Occipital lobe (tissue), 1 donor: ENCODE measurements at regions not wholly inside any gene's neighbourhood (a gene's known extent, or its start where the extent isn't known, plus 50 kb on each side); places are given as distances from the start of the nearest gene placed in this dataset.

Experiments
- DNase-seq: peaks from one replicate; lab custom pipeline; 2025; lab: John Stamatoyannopoulos, UW

DNA sequence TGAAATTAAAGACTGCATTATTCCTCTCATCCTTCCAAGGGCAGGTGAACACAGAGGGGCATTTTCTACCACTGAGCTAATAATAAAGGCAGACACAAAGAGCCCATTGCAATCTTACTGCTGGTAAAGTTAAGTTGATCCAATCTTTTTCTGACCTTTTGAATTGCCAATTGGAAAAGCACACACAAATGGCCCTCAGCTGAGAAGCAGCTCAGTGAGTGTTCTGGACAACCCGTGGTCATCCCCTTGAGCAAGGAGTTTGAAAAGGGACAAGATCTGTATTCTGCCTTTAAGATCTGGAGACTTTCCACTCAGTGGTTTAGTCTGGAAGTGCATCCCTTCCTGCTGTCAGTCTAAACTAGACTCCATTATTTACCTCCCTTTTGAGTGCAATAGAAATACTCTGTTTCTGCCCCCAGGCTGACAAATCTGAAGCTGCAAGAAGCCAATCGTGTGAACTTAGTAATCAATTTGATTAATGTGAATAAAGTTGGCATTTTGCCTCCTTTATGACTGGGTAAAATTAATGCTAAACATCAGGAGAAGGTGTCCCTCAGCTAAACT, 835.7 kb downstream of the MAT2B start:
- DNase-seq: no peak

DNA sequence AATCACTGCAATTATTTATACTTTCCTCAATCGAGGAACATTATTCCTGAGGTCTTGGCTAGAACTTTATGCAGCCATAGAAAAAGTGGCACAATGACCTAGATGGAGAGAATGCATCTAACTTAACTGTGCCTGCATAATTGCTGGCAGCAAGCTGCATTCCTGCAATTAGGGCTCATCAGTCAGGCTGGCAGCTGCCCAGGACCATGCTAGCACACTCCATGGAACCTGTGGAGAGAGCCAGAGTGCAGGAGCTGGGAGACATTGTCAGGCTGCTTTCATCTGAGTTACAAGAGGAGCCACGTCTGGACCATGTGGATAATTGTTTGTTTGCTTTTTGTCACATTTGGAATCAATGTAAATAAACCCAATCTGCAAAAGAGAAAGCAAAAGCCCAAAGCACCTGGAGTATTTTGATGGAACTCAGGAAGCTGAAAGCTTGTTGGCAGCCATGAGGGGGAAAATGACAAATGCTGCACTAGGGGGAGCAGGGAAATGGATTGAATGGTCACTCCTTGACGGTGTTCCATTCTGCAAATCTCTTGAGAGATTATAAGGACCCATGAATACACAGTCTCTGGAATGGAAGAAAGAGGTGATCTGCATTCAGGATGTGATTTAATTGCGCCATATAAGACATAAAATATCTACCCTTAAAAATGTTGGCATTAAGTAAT, 839.9 kb downstream of the MAT2B start:
- peak; percentile 2 for DNase-seq

DNA sequence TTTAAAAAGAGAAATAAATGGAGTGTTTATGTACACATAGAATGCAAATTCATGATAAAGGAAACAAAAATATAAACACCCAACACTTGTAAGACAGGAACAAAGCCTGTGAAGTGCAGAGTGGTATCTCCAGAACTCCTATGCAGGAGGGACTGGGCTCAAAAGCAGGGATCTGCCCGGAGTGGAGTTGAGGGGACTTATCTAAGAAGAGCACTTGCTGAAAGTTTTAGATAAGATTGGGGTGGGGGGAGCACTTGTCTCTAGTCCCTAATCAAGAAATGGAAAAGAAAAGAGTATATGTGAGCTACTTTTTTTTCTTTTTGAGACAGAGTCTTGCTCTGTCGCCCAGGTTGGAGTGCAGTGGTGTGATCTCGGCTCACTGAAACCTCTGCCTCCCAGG, 840.4 kb downstream of the MAT2B start:
- DNase-seq: no peak

DNA sequence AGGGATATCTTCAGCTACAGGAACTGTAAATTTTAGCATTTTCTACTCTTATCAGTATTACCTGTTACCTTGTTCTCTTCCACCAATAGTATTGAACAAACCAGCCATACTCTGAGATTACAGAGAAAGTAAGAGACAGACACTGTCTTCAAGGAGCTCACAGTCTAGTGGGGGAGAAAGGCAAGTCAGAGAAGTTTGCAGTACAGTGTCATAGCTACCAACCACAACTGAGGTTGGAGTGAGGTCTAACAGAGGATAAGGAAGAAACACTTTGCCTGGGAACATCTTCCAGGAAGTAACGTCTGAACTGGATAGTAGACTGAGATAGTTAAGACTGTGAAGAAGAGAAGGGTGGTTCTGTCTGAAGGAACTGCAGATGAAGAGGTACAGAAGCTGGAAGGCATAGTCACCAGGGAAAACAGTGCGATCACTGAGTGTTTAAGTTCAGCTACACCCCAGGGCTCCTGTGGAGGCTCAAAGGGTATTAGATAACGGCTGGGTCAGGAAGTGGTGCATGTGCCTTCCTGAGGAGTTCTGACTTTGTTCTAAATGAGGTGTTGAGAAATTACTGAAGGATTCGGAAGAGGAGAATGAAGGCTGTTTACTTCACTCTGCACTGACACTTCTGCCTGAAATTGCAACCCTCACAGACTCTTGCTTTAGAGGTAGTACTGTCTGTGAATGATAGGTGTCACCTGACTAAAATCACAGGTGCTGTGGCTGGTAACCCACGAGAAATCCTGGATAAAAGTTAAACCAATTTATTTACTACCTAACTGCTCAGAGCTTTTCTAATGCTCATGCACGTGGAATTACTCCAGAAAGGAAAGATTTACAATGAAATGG, 841.6 kb downstream of the MAT2B start:
- DNase-seq: no peak

DNA sequence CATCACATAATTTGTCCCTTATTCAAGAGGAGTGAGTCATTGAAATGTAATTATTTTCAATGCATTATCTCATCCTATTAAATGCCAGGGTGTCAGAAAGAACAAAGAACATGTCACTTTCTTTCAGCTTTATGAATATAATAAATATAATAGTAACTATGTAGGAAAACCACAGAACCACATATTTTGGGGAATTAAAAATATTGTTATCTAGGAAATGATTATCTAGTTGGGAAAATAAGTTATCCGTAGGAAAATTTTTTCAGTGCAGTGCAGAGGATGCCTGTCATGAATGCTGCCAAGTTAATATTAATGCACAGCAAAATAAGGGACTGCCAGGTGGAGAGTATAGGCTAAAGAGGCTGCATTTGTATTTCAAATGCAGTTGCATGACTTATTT, 844.8 kb downstream of the MAT2B start:
- no peak for DNase-seq

- DNase-seq: no peak
These were observed 845.9 kb downstream of the MAT2B start for GRCh38 chr5:164351245-164351834.

GRCh38 chr5:164352695-164353094, 847.3 kb downstream of the MAT2B start:
- no peak for DNase-seq

GRCh38 chr5:164353155-164353554, 847.7 kb downstream of the MAT2B start:
- no peak for DNase-seq

GRCh38 chr5:164354139-164354751, 848.8 kb downstream of the MAT2B start:
- DNase-seq: no peak

DNA sequence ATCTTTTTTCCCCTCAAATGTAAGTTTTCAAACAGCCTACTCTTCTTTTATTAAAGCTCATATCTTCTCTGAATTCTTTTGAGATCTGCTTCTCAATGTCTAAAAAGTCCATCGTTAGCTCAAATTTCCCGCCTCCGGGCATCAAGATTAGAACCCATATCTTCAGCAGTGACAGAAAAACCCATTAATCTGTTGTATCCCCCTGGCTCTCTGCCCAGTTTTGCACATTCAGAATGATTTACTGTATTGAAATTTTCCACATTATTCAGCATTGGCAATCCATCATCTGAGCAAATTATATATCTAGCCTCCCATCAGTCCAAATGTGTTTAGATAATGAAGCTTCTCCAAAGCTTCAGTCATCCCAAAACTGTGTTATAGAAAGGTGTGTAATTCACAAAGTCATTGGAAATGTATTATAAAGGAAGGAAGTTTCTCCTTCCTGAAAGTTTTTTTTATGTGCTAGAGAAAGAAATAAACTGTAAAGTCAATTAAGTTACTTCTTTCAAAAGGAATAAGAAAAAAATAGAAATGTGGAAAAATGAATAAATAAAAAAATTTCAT, 849.9 kb downstream of the MAT2B start:
- no peak for DNase-seq

GRCh38 chr5:164356790-164357189, 851.4 kb downstream of the MAT2B start:
- DNase-seq: no peak

DNA sequence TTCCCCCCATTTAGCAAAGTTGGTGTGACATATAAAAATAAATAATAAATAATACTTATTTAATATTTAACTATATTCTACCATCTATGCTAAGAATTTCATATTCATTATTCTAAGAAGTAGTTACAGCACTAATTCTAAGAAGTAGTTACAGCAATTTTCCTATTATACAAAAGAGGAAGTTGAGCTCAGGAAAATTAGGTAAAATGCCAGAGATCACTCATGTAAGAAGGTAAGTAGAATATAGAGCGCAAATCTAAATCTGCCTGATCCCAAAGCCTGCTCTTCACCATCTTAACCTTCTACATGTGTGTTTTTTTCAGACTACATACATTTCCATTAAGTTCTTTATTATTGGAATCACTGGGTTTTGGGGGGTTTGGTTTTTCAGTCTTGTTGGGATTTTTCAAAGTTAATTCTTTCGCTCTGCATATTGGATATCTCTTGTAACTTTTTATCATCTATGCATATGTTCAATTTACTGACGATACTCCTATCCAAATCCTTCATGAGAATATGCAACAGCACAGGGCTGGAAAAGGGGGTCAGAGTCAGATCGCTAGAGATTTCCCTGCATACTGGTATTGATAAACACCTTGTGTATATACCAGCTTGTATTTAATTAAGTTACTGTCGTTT, 852.1 kb downstream of the MAT2B start:
- no peak for DNase-seq

DNA sequence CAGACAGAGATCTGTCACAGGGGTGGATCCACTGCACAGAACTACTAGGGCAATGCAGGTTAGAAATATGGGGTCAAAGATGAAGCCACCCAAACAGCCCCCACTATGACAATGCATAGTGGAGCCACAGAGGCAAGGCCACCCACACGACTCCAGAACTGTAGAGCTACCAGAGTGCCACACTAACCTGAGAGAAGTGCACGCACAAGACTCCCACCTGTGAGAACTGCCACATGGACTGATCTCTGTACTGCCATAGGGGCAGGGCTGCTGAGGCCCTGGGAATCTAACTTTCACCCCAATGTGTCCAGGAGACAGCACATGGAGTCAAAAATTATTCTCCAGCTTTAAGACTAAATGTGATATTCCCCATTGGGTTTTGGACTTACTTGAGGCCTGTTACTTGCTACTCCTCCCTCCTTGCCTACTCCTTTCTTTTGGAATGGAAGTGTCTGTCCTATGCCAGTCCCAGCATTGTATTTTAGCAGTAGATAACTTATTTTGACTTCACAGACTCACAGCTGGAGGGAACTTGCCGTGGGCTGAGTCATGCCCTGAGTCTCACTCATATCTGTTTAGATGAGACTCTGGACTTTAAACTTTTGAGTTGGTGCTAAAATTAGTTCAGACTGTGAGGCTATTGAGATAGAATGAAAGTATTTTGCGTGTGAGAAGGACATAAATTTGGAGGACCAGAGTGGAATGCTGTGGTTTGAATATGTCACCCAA, 853.3 kb downstream of the MAT2B start:
- no peak for DNase-seq

DNA sequence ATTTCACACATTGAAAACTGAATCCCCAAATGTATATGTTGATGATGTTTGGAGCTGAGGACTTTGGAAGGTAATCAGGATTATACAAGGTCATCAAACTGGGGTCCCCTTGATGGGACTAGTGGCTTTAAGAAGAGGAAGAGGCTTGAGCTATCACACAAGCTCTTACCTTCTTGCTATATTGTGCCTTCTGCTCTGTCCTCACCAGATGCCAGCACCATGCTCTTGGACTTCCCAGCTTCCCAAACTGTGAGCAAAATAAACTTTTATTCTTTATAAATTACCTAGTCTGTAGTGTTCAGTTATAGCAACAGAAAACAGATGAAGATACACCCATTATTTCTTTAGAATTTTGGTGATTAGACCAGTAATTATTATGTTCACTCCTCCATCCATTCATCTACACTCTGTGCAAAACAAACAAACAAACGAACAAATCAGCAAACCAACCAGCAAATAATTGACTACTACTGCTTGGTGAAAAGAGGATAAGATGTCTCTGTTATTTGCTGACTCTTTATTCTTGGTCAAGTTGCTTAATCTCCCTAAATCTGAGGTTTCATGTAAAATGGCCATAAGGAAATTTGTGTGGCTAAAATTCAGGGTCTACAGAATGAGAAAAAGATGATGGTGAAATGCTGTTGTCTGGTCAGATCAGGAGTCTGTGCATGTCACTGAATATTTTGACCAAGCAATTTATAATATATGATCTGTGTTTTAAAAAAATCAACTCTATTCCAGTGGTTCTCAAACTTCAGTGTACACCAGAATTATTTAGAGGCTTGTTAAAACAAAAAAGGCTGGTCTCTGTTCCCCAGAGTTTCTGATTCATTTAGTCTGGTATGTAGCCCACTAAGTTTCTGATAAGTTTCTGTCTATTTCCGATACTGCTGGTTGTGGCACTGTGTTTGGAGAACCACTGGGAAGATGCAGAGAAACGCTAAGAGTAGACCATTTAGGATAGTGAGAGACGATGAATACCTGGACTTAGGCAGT, 854.1 kb downstream of the MAT2B start:
- no peak for DNase-seq

DNA sequence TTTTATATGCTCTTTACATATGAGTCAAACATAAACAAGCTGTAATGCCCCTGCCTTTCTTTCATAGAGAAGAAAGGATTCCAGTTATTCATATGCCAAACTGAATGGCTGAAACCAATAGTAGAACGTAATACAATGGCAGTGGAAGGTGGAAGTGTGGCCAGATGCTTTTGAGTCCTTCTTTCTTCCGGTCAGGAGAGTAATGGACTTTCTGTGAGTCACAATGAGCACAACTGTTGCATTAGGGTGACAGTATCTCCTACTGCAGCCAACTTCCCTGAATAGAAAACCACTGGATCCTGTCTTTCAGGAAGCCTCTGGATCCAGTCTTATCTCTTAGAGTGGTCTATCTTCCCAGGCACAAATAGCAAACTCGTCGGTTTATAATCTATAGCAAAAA, 855.2 kb downstream of the MAT2B start:
- no peak for DNase-seq

DNA sequence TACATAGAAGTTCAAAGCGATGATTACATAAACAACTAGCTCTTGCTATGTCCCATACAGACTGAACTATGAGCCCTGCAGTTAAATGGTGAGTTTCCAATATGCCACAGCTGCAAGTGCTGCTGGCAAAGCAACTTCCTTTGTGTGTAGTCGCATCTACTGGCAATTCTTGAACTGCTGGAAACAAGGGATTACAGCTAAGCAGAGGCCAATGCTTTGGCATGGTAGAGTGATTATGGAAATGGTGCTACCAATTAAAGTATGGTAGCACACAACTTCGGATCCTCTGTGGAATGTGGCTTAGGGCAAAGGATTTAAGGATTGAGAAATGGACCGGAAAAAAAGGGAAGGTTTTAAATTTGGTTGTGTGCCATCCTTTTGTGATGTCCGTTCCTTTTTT, 856.6 kb downstream of the MAT2B start:
- no peak for DNase-seq

- DNase-seq: no peak
These were observed 857.4 kb downstream of the MAT2B start for GRCh38 chr5:164362835-164363234.

GRCh38 chr5:164364237-164365208, 859.1 kb downstream of the MAT2B start:
- no peak for DNase-seq
